Duodenal mucosa (tissue), 2 donors: ENCODE measurements at regions not wholly inside any gene's neighbourhood (a gene's known extent, or its start where the extent isn't known, plus 50 kb on each side); places are given as distances from the start of the nearest gene placed in this dataset.

Experiments
- H3K27ac ChIP-seq: one replicate; pipeline ENCODE4 v1.7.0; 2013; ENCODE audit warnings: low read depth, low read length
- H3K27me3 ChIP-seq, 2 donors: one replicate each; pipeline ENCODE4 v1.7.0; 2013; ENCODE audit warnings: low read length in 2 of 2, control low read depth in 1 of 2; ENCODE audit not compliant: insufficient read depth in 2 of 2, control insufficient read depth in 1 of 2
- H3K36me3 ChIP-seq, 2 donors: one replicate each; pipeline ENCODE4 v1.7.0; 2013; ENCODE audit warnings: low read length in 2 of 2, control low read depth in 1 of 2; ENCODE audit not compliant: insufficient read depth in 2 of 2, control insufficient read depth in 1 of 2
- H3K4me1 ChIP-seq, 2 donors: one replicate each; pipeline ENCODE4 v1.7.0; 2013; ENCODE audit warnings: low read length in 2 of 2, control low read depth in 1 of 2; ENCODE audit not compliant: insufficient read depth in 2 of 2, control insufficient read depth in 1 of 2
- H3K4me3 ChIP-seq, 2 donors: one replicate each; pipeline ENCODE4 v1.7.0; 2013; ENCODE audit warnings: low read length in 2 of 2, low read depth in 1 of 2
- H3K9ac ChIP-seq, 2 donors: one replicate each; pipeline ENCODE4 v1.7.0; 2013; ENCODE audit warnings: low read length in 2 of 2, low read depth in 1 of 2
- H3K9me3 ChIP-seq, 2 donors: one replicate each; pipeline ENCODE4 v1.7.0; 2013; ENCODE audit warnings: low read length in 2 of 2, control low read depth in 1 of 2; ENCODE audit not compliant: control insufficient read depth in 1 of 2

- no peak overlapping the region for H3K9ac ChIP-seq
- no peaks in the 10 kb centered on the region for H3K36me3 ChIP-seq
- H3K27me3 ChIP-seq = no peaks in the 10 kb centered on the region
- no peaks in the 10 kb centered on the region for H3K9me3 ChIP-seq
- no peak overlapping the region for H3K27ac ChIP-seq
- H3K4me3 ChIP-seq = no peak overlapping the region
- no peaks in the 10 kb centered on the region for H3K4me1 ChIP-seq
Measured at GRCh38 chr11:28728666-28729065, 620.5 kb downstream of the METTL15 start.

DNA sequence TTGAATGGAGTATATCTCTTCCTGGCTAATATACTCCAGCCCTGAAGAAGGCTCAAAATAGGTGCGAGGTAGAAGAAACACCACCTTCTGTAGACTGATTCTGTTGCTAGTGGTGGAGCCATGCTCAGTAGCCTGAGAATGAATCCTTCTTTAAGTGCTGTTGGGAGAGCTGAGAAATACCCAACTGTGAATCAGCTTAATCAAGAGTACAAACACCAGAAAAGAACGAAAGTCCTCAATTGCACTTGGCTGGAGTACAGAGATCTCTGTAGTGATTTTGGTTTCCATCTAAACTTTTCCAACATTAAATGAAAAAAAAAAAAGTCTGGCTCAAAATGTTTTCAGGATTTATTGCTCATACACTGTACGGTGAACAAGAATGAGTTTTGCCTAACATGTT is 619.1 kb downstream of the METTL15 start:
- no peaks in the 10 kb centered on the region for H3K27me3 ChIP-seq
- H3K27ac ChIP-seq = no peak overlapping the region
- H3K9ac ChIP-seq = no peak overlapping the region
- H3K4me1 ChIP-seq = no peaks in the 10 kb centered on the region
- H3K9me3 ChIP-seq = no peaks in the 10 kb centered on the region
- H3K36me3 ChIP-seq = no peaks in the 10 kb centered on the region
- no peak overlapping the region for H3K4me3 ChIP-seq

DNA sequence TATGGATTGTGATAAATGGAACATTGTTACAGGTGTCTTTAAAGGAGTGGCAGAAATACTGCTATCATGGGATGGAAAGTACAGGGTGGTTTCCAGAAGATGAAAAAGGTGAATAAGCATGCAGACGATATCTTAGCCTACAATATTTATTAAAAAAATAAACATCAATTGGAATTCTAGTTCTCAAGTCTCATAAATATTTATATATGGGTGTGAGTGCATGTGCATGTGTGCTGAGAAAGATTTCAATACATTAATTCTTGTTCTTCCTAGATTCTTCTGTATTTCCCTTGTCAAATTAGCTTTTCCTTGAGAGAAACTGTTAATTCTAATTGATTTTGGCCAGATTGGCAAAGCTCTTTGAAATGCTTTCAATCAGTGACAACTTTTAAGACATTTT is 618.2 kb downstream of the METTL15 start:
- no peaks in the 10 kb centered on the region for H3K36me3 ChIP-seq
- no peak overlapping the region for H3K27ac ChIP-seq
- no peaks in the 10 kb centered on the region for H3K4me1 ChIP-seq
- no peak overlapping the region for H3K4me3 ChIP-seq
- H3K9ac ChIP-seq = no peak overlapping the region
- H3K9me3 ChIP-seq = no peaks in the 10 kb centered on the region
- H3K27me3 ChIP-seq = no peaks in the 10 kb centered on the region

GRCh38 chr11:28715726-28716125 is 607.5 kb downstream of the METTL15 start:
- H3K27ac ChIP-seq = no peak overlapping the region
- no peaks in the 10 kb centered on the region for H3K27me3 ChIP-seq
- H3K36me3 ChIP-seq = no peaks in the 10 kb centered on the region
- no peaks in the 10 kb centered on the region for H3K9me3 ChIP-seq
- H3K4me1 ChIP-seq = no peaks in the 10 kb centered on the region
- no peak overlapping the region for H3K4me3 ChIP-seq
- no peak overlapping the region for H3K9ac ChIP-seq

DNA sequence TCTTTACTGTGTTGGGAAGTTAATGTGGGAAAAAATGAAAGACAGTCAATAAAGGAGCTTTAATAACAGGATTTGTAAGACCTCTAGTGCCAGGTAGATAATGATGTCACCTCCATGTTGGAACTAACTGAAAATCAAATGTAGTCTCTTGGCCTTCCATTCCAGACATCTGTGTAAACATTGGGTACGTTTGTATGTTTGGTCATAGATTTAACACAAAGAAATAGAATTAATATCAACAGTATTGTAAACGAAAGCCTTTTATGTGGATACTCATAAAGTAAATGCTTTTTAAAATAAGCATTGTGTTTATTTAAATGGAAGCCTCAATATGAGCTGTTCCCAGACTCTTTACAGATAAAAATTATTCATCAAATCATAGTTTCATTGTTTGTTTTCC is 605.7 kb downstream of the METTL15 start:
- no peak overlapping the region for H3K4me3 ChIP-seq
- no peaks in the 10 kb centered on the region for H3K9me3 ChIP-seq
- no peaks in the 10 kb centered on the region for H3K4me1 ChIP-seq
- H3K36me3 ChIP-seq = no peaks in the 10 kb centered on the region
- H3K9ac ChIP-seq = no peak overlapping the region
- H3K27me3 ChIP-seq = no peaks in the 10 kb centered on the region
- H3K27ac ChIP-seq = no peak overlapping the region

DNA sequence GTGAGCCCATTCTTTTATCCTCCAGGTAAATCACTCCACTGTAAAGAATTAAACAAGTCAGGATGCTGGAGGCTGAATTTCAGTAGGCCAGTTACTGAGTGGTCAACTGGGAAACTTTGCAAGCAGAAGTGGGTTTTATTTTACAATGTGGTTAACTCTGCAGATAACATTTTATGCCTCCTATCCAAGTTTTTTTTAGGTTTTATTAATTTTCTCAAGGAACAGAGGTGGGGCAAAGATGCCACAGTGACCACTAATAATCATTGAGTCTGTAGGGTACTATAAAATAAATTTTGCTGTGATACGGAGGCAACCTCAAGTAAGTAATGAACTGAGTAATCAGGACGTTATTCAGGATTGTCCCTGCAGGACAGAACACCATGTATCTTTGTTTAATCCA is 599.9 kb downstream of the METTL15 start:
- Histone ChIP-seq H3K9ac (no peak overlapping the region), H3K4me3 (no peak overlapping the region), H3K4me1 (no peaks in the 10 kb centered on the region), H3K27ac (no peak overlapping the region), H3K9me3 (no peaks in the 10 kb centered on the region), H3K27me3 (no peaks in the 10 kb centered on the region), H3K36me3 (no peaks in the 10 kb centered on the region)

DNA sequence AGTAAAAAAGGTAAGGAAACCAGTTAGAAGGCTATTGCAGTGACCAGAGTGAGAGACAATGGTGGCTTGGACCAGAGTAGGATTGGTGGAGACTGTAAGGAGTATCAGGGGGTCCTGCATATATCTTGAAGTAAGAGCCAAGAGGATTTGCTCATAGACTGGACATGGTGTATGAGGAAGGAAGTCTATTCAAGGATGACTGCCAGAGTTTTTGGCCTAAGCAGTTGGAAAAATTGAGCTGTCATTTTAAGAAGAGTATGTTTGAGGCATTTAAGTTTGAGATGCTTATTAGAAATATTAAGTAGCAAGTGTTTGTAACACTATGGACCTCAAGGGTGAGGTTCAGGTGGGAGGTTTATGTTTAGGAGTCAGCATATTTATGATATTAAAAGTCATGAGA is 596.6 kb downstream of the METTL15 start:
- no peaks in the 10 kb centered on the region for H3K4me1 ChIP-seq
- H3K9ac ChIP-seq = no peak overlapping the region
- H3K9me3 ChIP-seq = no peaks in the 10 kb centered on the region
- no peaks in the 10 kb centered on the region for H3K36me3 ChIP-seq
- H3K27ac ChIP-seq = no peak overlapping the region
- no peaks in the 10 kb centered on the region for H3K27me3 ChIP-seq
- H3K4me3 ChIP-seq = no peak overlapping the region

DNA sequence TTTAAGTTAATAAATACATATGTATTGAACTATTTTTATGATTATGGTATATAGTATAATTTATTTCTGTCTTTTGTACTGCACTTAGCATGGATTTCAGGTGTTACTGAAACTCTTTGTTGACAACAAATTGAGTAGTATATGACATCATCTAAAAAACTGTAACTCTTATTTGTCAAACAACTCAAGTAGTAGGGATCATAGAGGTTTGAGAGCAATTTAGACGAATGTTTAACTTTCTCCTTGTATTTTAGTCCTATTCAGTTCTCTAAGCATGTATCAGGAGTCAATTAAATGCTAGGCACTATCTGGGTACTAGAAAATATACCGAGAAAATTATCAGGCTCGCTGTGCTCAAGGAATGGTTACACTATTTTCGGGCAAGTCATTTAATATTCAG is 595.2 kb downstream of the METTL15 start:
- no peak overlapping the region for H3K27ac ChIP-seq
- H3K4me1 ChIP-seq = no peaks in the 10 kb centered on the region
- no peaks in the 10 kb centered on the region for H3K27me3 ChIP-seq
- H3K36me3 ChIP-seq = no peaks in the 10 kb centered on the region
- no peaks in the 10 kb centered on the region for H3K9me3 ChIP-seq
- H3K9ac ChIP-seq = no peak overlapping the region
- no peak overlapping the region for H3K4me3 ChIP-seq

DNA sequence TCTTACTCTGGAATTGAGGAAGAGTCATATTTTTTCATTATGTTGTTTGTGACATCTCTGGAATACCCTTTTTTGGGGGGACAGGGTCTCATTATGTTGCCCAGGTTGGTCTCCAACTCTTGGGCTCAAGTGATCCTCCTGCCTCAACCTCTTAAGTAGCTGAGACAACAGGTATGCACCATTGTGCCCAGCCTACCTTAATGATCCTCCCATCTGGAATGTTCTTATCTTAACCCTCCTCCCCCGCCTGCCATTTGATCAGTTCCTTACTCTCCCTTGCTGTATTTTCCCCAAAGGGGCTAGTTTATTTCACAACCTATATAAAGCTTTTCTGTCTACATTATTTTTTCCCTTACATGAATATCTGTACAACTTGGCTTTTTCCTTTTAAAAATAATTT is 594.7 kb downstream of the METTL15 start:
- no peaks in the 10 kb centered on the region for H3K27me3 ChIP-seq
- no peaks in the 10 kb centered on the region for H3K4me1 ChIP-seq
- H3K27ac ChIP-seq = no peak overlapping the region
- H3K9ac ChIP-seq = no peak overlapping the region
- no peak overlapping the region for H3K4me3 ChIP-seq
- no peaks in the 10 kb centered on the region for H3K9me3 ChIP-seq
- no peaks in the 10 kb centered on the region for H3K36me3 ChIP-seq

DNA sequence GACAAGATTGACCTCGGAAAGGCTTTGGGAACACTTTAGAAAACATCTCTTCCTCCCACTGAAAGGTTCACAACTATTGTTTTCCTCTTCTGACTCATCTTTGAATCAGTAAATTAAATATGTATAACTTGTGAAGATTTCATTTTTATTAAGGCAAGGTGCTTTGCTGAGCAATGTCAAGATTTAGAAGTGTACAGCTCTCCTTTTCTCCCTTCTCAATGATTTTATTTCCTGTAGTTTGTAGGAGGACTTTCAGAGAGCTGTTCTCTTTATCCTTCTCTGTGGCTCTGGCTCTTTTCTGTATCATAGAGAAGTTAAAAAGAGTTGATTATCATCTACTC is 594.2 kb downstream of the METTL15 start:
- Histone ChIP-seq H3K27me3 (no peaks in the 10 kb centered on the region), H3K9me3 (no peaks in the 10 kb centered on the region), H3K9ac (no peak overlapping the region), H3K27ac (no peak overlapping the region), H3K4me1 (no peaks in the 10 kb centered on the region), H3K36me3 (no peaks in the 10 kb centered on the region), H3K4me3 (no peak overlapping the region)

DNA sequence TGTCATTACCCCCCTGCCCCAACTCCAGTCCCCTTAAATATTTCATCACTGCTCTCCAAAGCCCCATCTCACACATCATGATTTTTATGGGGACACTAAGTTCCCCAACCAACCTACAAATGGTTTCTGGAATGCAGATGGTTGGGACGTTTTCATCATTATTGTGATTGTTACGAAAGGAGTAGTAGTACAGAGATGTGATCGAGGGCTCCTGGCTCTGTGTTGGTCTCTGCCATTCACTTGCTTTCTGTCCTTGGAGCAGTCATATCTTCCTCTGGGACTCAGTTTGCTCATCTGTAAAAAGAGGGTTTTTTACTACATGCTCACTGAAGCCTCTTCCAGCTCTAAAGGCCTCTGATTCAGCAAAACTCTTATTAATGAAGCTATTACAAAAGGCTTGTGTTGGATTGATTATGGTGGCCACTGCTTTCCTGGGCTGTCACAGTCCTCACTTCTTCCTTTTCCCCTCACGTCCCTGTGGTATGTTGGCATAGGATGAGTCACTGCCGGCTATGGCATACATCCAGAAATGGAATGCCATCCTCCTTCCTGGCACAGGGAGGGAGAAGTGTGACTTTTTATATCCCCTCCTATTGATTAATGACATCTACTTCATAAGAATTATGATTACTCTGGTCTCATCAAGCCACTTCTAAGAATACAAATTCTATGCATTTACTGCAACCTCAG is 593.7 kb downstream of the METTL15 start:
- Histone ChIP-seq H3K4me1 (no peaks in the 10 kb centered on the region), H3K27me3 (no peaks in the 10 kb centered on the region), H3K36me3 (no peaks in the 10 kb centered on the region), H3K9ac (no peak overlapping the region), H3K27ac (no peak overlapping the region), H3K4me3 (no peak overlapping the region), H3K9me3 (no peaks in the 10 kb centered on the region)
